ENCODE measurements at regions not wholly inside any gene's neighbourhood (a gene's known extent, or its start where the extent isn't known, plus 50 kb on each side); places are given as distances from the start of the nearest gene placed in this dataset.

DNA sequence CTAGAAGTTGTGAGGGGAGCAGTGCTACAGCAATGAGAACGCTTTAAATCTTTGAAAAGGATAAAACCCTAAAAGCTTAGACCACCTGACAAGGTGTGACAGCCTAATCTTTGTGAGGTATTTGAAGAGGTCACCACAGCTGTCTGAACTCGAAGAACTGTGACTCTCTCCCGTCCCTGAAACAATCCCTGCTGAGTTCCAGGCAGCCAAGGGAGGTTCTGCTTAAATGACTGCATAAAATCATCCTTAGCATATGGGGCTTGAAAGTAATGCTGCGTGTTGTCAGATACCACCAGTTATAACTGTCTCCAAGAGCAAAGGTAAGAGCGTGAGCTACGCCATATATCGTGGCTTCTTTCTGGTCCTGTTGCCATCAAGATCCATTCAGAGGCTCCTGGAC is 696.3 kb downstream of the PCDH7 start:
- Histone ChIP-seq H3K27me3 (replicated peaks; ENCODE audit: control insufficient read depth, insufficient read depth, low read length) (no peaks in the 10 kb centered on the region), H3K4me3 (replicated peaks; ENCODE audit: low read depth, low read length) (no peak overlapping the region), H3K36me3 (ENCODE audit: control insufficient read depth, insufficient read depth, low read length) (no peaks in the 10 kb centered on the region)
- TF ChIP-seq, protein P1, sequence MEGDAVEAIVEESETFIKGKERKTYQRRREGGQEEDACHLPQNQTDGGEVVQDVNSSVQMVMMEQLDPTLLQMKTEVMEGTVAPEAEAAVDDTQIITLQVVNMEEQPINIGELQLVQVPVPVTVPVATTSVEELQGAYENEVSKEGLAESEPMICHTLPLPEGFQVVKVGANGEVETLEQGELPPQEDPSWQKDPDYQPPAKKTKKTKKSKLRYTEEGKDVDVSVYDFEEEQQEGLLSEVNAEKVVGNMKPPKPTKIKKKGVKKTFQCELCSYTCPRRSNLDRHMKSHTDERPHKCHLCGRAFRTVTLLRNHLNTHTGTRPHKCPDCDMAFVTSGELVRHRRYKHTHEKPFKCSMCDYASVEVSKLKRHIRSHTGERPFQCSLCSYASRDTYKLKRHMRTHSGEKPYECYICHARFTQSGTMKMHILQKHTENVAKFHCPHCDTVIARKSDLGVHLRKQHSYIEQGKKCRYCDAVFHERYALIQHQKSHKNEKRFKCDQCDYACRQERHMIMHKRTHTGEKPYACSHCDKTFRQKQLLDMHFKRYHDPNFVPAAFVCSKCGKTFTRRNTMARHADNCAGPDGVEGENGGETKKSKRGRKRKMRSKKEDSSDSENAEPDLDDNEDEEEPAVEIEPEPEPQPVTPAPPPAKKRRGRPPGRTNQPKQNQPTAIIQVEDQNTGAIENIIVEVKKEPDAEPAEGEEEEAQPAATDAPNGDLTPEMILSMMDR (IDR thresholded peaks at IDR 0.05; ENCODE audit: insufficient read depth, low read length, poor library complexity, severe bottlenecking): no peak
- no peak for DNase-seq (ENCODE audit: extremely low read depth, insufficient read length)

DNA sequence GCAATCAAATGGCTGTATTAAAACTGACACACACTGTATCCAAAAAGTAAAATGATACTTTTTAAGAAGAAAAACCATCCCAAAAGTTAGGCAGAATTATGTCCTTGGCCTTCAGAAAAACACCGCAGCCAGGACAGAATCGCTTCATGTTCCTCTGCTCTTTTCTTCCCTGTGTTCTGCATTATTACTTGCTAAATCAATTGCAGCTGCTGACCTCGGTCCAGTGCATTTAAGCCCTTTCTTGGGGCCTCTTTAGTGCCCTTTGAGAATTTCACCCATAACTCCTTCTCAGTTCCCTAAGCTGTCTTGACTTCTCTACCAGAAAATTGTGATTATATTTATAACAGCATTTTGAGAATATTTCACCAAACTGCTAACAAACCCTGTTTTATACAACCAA is 696.9 kb downstream of the PCDH7 start:
- TF ChIP-seq, protein P1 (IDR thresholded peaks at IDR 0.05; ENCODE audit: insufficient read depth, low read length, poor library complexity, severe bottlenecking): no peak
- Histone ChIP-seq H3K4me3 (replicated peaks; ENCODE audit: low read depth, low read length) (no peak overlapping the region), H3K36me3 (ENCODE audit: control insufficient read depth, insufficient read depth, low read length) (no peaks in the 10 kb centered on the region), H3K27me3 (replicated peaks; ENCODE audit: control insufficient read depth, insufficient read depth, low read length) (no peaks in the 10 kb centered on the region)
- DNase-seq (ENCODE audit: extremely low read depth, insufficient read length): no peak

DNA sequence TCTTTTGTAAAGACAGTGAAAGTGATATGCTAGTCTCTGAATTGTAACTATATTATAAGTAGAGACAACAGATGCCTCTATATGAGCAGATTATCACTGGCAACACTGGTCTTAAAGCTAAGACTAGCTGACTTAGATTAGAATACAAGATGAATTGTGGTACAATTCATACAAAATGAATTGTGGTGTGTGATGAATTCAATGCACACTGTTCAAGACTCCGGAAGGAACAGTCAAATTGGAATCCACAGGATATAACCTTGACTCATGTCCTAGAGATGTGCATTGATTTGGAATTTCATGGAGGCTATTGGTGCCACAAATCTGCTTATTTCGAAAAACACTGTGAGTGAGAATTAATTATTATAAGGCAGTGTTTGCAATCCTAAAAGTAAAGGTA is 701.8 kb downstream of the PCDH7 start:
- H3K27me3 ChIP-seq (replicated peaks; ENCODE audit: control insufficient read depth, insufficient read depth, low read length): no peaks in the 10 kb centered on the region
- TF ChIP-seq, protein P1 (IDR thresholded peaks at IDR 0.05; ENCODE audit: insufficient read depth, low read length, poor library complexity, severe bottlenecking): no peak
- no peak overlapping the region for H3K4me3 ChIP-seq (replicated peaks; ENCODE audit: low read depth, low read length)
- H3K36me3 ChIP-seq (ENCODE audit: control insufficient read depth, insufficient read depth, low read length): no peaks in the 10 kb centered on the region
- no peak for DNase-seq (ENCODE audit: extremely low read depth, insufficient read length)

DNA sequence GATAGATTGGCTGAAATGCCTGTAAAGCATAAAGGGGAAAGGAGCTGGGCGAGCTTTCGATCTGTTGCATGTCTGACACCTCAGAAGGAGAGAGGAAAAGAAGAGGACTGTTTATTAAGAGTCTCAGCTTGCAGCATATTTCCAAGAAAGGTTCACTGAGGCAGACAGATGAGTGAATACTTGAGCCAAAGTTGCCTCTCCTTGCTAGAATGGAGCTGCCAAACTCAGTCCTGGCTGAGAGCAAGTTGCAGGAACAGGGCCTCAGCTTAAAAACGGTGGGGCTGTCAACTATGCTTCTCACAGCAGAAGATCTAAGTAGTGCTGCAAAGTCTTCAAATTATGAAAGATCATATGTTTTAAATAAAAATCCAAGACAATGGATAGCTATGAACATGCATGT is 707.5 kb downstream of the PCDH7 start:
- no peak for DNase-seq (ENCODE audit: extremely low read depth, insufficient read length)
- no peaks in the 10 kb centered on the region for H3K27me3 ChIP-seq (replicated peaks; ENCODE audit: control insufficient read depth, insufficient read depth, low read length)
- no peaks in the 10 kb centered on the region for H3K36me3 ChIP-seq (ENCODE audit: control insufficient read depth, insufficient read depth, low read length)
- TF ChIP-seq, protein P1 (IDR thresholded peaks at IDR 0.05; ENCODE audit: insufficient read depth, low read length, poor library complexity, severe bottlenecking): no peak
- H3K4me3 ChIP-seq (replicated peaks; ENCODE audit: low read depth, low read length): no peak overlapping the region

DNA sequence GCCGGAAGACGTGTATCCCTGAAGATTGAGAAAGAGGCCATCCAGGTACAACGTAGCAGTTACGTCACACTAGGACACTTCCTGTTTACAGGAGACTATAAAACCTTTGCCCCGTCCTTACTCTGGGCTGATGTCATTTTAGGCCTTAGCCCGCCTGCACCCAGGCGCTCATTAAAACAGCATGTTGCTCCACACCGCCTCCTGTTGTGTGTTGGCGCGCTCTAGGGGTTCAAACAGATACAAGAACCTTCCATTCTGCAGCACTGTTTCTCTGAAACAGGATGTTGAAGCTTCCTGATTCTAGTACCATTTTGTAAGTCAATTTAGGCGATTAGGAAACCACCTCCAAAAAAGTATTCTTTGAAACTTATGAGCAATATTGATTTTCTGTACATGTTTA is 722.1 kb downstream of the PCDH7 start:
- Histone ChIP-seq H3K27me3 (replicated peaks; ENCODE audit: control insufficient read depth, insufficient read depth, low read length) (no peaks in the 10 kb centered on the region), H3K36me3 (ENCODE audit: control insufficient read depth, insufficient read depth, low read length) (no peaks in the 10 kb centered on the region), H3K4me3 (replicated peaks; ENCODE audit: low read depth, low read length) (no peak overlapping the region)
- no peak for DNase-seq (ENCODE audit: extremely low read depth, insufficient read length)
- TF ChIP-seq, protein P1 (IDR thresholded peaks at IDR 0.05; ENCODE audit: insufficient read depth, low read length, poor library complexity, severe bottlenecking): no peak

DNA sequence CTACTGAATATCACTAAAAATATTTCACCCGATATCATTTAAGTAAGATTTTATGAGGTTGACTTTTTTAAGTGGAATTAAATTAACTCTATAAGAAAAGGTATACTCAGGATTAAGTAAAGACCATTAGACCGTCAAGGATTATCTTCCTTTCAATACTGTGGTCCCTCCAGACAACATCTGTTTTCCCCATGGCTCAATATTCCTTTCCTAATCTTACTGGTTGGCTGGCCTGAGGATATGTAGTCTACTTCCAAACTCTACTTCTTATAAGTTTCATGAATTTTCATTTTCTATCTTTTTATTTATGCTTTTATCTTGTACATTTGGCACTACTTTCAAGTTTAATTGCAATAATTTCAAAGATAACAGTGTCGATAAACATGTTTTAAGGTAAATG is 725.4 kb downstream of the PCDH7 start:
- H3K36me3 ChIP-seq (ENCODE audit: control insufficient read depth, insufficient read depth, low read length): no peaks in the 10 kb centered on the region
- DNase-seq (ENCODE audit: extremely low read depth, insufficient read length): no peak
- TF ChIP-seq, protein P1 (IDR thresholded peaks at IDR 0.05; ENCODE audit: insufficient read depth, low read length, poor library complexity, severe bottlenecking): no peak

More for the DNA sequence above, 725.4 kb downstream of the PCDH7 start:
- no peaks in the 10 kb centered on the region for H3K27me3 ChIP-seq (replicated peaks; ENCODE audit: control insufficient read depth, insufficient read depth, low read length)
- H3K4me3 ChIP-seq (replicated peaks; ENCODE audit: low read depth, low read length): no peak overlapping the region
